GM18907 (cell line): ENCODE measurements at regions not wholly inside any gene's neighbourhood (a gene's known extent, or its start where the extent isn't known, plus 50 kb on each side); places are given as distances from the start of the nearest gene placed in this dataset.
"Not testable (repeated sequence)": the region's sequence is repeated elsewhere in the genome, so short reads cannot be mapped to it uniquely, and the experiment has no call there.

Experiments
- ATAC-seq: cut with Tn5 transposase; IDR thresholded peaks from one replicate; pipeline ENCODE4 v1.9.1; 2021; ENCODE audit warnings: mild to moderate bottlenecking, moderate library complexity; ENCODE audit not compliant: unreplicated experiment

GRCh38 chr10:60479305-60480020 is 89.8 kb upstream of the ANK3 start:
- ATAC-seq: no peak

- ATAC-seq: no peak
Observed at GRCh38 chr10:60476451-60476850, 86.8 kb upstream of the ANK3 start.

- ATAC-seq: no peak
Observed at GRCh38 chr10:60473557-60473956, 83.9 kb upstream of the ANK3 start.

GRCh38 chr10:60470091-60470490 is 80.4 kb upstream of the ANK3 start:
- no peak for ATAC-seq

- ATAC-seq: not testable (repeated sequence)
Observed at GRCh38 chr10:60469147-60469546, 79.5 kb upstream of the ANK3 start.

- ATAC-seq: no peak
Observed at GRCh38 chr10:60467202-60467546, 77.5 kb upstream of the ANK3 start.

GRCh38 chr10:60466267-60467201 is 76.9 kb upstream of the ANK3 start:
- ATAC-seq: no peak

GRCh38 chr10:60465801-60466200 is 76.1 kb upstream of the ANK3 start:
- ATAC-seq: no peak

GRCh38 chr10:60464659-60465058 is 75.0 kb upstream of the ANK3 start:
- no peak for ATAC-seq

GRCh38 chr10:60463746-60464145 is 74.1 kb upstream of the ANK3 start:
- no peak for ATAC-seq

GRCh38 chr10:60461688-60462087 is 72.0 kb upstream of the ANK3 start:
- no peak for ATAC-seq

GRCh38 chr10:60459701-60460457 is 70.2 kb upstream of the ANK3 start:
- no peak for ATAC-seq

- no peak for ATAC-seq
Observed at GRCh38 chr10:60456053-60456452, 66.4 kb upstream of the ANK3 start.

- no peak for ATAC-seq
Observed at GRCh38 chr10:60454336-60454735, 64.7 kb upstream of the ANK3 start.

GRCh38 chr10:60453036-60453435 is 63.4 kb upstream of the ANK3 start:
- ATAC-seq: no peak

GRCh38 chr10:60450291-60450690 is 60.6 kb upstream of the ANK3 start:
- no peak for ATAC-seq

- no peak for ATAC-seq
Observed at GRCh38 chr10:60448246-60448645, 58.6 kb upstream of the ANK3 start.

GRCh38 chr10:60446851-60447250 is 57.2 kb upstream of the ANK3 start:
- no peak for ATAC-seq

GRCh38 chr10:60446070-60446833 is 56.6 kb upstream of the ANK3 start:
- no peak for ATAC-seq

GRCh38 chr10:60444494-60445064 is 54.9 kb upstream of the ANK3 start:
- ATAC-seq: no peak
